ENCODE measurements at regions not wholly inside any gene's neighbourhood (a gene's known extent, or its start where the extent isn't known, plus 50 kb on each side); places are given as distances from the start of the nearest gene placed in this dataset.
"Not testable (repeated sequence)": the region's sequence is repeated elsewhere in the genome, so short reads cannot be mapped to it uniquely, and the experiment has no call there.

DNA sequence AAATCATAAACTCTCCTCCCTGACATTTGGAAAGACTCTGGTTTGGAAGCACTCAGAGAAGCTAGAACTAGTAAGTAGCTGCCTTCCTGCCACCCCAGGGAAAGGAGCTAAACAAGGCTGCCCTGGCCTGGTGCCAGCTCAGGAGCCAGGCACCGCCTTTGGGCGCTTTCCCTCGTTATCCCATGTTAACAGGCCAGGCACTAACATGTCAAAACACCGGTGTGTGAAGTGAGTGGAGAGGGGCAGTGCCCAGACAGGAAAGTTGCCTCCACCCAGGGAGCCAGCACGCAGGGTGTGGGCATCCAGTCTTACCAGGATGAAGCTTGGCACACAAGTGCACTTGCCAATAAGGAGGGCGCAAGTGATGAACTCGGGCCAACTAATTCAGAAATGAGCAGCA lies 346.8 kb downstream of the RRAGC start:
- H3K9me3 Mint-ChIP-seq, result no peaks in the 10 kb centered on the region
- no peak overlapping the region for H3K4me3 Mint-ChIP-seq
- POLR2A ChIA-PET, result no interaction called here
- H3K27me3 Mint-ChIP-seq, result peaks cover 34% of the 10 kb centered on the region
- no peaks in the 10 kb centered on the region for H3K36me3 Mint-ChIP-seq
- H3K27ac Mint-ChIP-seq, result no peak overlapping the region
- H3K4me1 Mint-ChIP-seq, result no peaks in the 10 kb centered on the region
- DNase-seq, result no peak
- no peak for ATAC-seq (ENCODE audit: low read depth)

DNA sequence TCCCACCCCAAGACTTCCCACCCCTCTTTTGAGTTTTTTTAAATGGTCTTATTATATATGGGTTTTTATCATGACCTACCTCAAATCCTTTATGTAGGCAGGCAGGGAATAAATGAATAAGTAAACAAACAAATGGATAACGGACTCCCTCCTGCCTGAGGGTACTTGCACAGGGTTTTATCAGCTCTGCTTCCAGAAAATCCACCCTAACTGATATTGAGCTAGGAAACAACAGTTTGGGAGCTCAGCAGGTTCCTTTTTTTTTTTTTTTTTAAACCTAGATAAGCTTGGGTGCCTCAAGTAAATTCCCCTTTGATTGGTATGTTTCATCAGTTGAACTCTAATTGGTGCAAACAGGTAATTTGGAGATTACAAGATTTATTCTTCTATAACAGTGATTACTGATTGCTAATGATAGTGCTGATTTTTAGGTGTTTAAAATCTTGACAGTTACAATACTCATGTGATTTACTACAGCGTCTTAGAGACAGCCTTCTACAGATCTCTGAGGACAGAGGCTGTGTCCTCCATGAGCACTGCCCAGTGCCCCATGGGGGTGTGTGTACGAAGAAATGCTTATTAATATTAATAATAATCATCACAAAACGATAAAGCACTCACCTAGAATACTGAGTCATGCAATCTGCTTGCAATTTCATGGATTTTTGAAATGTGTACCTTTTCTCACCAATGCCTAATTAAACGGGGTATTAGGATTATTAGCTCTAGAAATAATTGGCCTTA lies 347.4 kb downstream of the RRAGC start:
- Mint-ChIP-seq H3K4me1 (no peaks in the 10 kb centered on the region), H3K27ac (no peak overlapping the region), H3K4me3 (no peak overlapping the region), H3K27me3 (peaks cover 40% of the 10 kb centered on the region), H3K36me3 (no peaks in the 10 kb centered on the region), H3K9me3 (no peaks in the 10 kb centered on the region)
- POLR2A ChIA-PET, result no interaction called here
- no peak for ATAC-seq (ENCODE audit: low read depth)
- DNase-seq, result no peak

DNA sequence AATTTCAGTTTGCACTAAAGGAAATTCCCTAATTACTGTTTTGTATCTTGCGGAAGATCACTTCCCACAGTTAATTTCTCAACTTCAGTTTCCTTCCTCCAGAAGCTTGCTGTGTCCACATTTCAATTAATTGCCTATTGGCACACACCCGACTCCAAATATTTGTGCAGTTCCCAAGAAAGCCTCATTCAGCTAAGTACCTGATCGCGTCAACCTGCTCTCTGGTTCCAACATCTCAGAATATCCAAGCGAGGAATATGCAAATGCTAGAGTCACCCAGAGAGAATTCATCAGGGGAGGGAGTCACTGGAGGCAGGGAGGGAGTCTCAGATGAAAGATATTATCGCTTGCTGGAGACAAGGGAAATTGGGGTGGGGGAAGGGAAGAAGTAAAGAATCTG lies 351.3 kb downstream of the RRAGC start:
- no peak for DNase-seq
- POLR2A ChIA-PET, result no interaction called here
- Mint-ChIP-seq H3K9me3 (no peaks in the 10 kb centered on the region), H3K36me3 (no peaks in the 10 kb centered on the region), H3K27ac (no peak overlapping the region), H3K27me3 (peaks cover 58% of the 10 kb centered on the region), H3K4me3 (no peak overlapping the region), H3K4me1 (peaks cover 2% of the 10 kb centered on the region)
- no peak for ATAC-seq (ENCODE audit: low read depth)

DNA sequence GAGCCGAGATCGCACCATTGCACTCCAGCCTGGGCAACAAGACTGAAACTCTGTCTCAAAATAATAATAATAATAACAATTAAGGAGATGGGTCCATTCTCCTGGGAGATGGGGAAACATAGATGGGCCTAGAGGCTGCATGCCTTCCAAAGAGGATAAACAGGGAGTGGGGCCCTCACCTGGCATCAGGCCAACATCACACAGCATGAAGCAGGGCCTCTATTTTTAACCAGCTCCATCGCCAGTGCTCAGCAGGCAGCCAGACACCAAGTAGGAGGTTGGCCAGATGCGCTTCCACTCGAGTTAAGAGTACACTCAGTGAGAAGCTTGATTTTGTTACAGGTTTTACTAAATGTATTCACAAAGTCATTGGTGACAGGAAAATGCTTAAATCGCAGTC lies 352.0 kb downstream of the RRAGC start:
- Mint-ChIP-seq H3K27ac (no peak overlapping the region), H3K27me3 (peaks cover 59% of the 10 kb centered on the region), H3K4me1 (peaks cover 2% of the 10 kb centered on the region), H3K4me3 (no peak overlapping the region), H3K9me3 (no peaks in the 10 kb centered on the region), H3K36me3 (no peaks in the 10 kb centered on the region)
- POLR2A ChIA-PET, result no interaction called here
- no peak for DNase-seq
- ATAC-seq (ENCODE audit: low read depth), result no peak

DNA sequence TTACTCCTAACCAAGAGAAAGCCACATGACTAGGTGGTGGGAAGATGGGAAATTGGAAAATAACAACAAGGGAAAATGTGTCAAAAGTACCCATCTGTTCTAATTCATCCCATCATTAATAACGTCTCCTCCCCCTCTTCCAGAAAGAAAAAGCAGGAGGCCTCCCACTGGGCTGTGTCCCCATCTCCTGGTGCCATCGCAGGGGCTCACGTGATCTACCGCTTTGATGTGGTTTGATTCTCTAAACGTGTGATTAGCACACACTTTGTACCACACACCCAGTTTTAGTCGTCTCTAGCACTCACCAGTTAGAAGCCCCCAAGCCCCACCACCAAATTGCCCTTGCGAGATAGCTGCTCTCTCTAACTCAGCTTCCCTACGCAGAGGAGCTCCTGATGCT lies 353.6 kb downstream of the RRAGC start:
- H3K27me3 Mint-ChIP-seq, result peaks cover 64% of the 10 kb centered on the region
- POLR2A ChIA-PET, result no interaction called here
- H3K9me3 Mint-ChIP-seq, result no peaks in the 10 kb centered on the region
- no peaks in the 10 kb centered on the region for H3K36me3 Mint-ChIP-seq
- H3K27ac Mint-ChIP-seq, result no peak overlapping the region
- H3K4me1 Mint-ChIP-seq, result peaks cover 2% of the 10 kb centered on the region
- ATAC-seq (ENCODE audit: low read depth) (no peak), DNase-seq (no peak)
- no peak overlapping the region for H3K4me3 Mint-ChIP-seq

DNA sequence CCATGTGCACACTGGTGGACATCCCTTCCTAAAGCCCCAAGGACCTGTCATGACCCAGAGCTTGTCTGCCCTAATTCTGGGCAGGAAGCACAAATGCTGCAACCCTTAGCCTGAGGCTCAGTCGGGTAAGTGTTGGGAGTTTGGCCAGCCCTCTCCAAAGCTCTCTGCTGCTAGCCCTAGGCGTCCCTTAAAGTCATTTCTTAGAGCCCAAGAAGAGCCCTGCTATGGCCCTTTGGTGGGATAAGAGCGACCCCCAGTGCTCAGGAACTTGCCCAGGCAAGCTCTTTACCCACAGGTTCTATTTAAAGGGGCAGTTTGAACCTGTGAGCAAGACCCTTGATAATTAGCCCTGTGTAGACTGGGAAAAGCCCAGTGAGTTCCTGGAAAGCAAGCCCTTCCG lies 356.8 kb downstream of the RRAGC start:
- H3K27ac Mint-ChIP-seq, result no peak overlapping the region
- H3K27me3 Mint-ChIP-seq, result peaks cover 56% of the 10 kb centered on the region
- H3K9me3 Mint-ChIP-seq, result no peaks in the 10 kb centered on the region
- H3K4me3 Mint-ChIP-seq, result no peak overlapping the region
- DNase-seq, result no peak
- H3K4me1 Mint-ChIP-seq, result peaks cover 14% of the 10 kb centered on the region
- ATAC-seq (ENCODE audit: low read depth), result no peak
- H3K36me3 Mint-ChIP-seq, result no peaks in the 10 kb centered on the region
- POLR2A ChIA-PET, result no interaction called here

DNA sequence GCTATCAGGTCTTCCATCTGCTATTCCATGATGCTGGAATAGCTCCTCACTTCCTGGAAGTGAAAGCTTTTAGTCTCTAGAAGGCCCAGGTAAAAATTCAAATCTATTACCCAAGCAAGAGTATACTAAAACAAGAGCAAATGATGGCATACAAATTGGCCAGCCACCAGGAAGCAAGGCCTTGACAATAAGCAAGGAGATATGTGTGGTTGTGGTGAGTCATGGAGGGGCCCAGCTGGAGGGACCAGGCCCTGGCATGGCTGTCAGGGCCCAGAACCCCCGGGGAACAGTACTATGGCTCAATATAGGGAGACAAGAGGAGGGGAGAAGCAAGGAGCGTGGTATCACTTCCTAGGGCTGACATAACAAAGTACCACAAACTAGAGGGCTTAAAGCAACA lies 358.7 kb downstream of the RRAGC start:
- Mint-ChIP-seq H3K4me3 (no peak overlapping the region), H3K36me3 (no peaks in the 10 kb centered on the region), H3K9me3 (no peaks in the 10 kb centered on the region), H3K27ac (no peak overlapping the region), H3K4me1 (peaks cover 14% of the 10 kb centered on the region), H3K27me3 (peaks cover 55% of the 10 kb centered on the region)
- ATAC-seq (ENCODE audit: low read depth) (no peak), DNase-seq (no peak)
- POLR2A ChIA-PET, result no interaction called here

DNA sequence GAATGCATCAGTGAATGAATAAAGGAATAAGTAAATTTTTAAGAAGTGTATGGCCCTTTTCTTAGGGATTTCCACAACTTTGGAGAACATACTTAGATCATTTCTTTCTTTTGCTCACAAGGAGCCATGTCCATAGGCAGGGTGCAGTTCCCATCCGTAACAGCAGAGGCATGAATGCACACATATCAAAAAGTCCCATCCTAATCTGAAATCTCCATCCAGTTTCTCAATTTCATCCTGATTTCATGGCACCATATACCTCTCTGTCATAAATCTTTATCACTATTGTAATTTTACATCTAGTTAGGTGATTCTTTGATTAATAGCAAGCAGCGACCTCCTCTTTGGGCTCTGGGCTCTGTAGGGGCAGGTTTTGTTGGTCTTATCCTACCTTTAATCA lies 359.2 kb downstream of the RRAGC start:
- no peak for ATAC-seq (ENCODE audit: low read depth)
- H3K4me1 Mint-ChIP-seq, result peaks cover 14% of the 10 kb centered on the region
- no peak overlapping the region for H3K27ac Mint-ChIP-seq

DNA sequence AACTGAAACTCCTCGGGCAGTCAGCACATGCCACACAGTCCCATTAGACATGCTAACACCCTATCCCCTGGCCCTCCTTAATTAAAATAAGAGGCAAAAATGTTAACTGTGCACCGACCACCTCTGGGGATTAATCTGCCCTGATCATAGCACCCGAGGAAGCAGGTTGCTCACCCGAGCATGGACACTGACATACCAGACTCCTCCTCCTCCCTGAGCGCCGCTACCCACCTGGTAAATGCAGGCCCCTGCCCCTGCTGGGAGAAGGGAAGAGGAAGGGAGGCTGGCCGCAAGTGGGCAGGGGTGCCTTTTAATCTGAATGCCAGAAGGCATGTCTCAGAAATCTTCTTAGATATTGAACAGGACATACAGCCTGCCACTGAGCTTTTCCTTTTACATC lies 360.9 kb downstream of the RRAGC start:
- peaks cover 14% of the 10 kb centered on the region for H3K4me1 Mint-ChIP-seq

More for the DNA sequence above, 359.2 kb downstream of the RRAGC start:
- Mint-ChIP-seq H3K36me3 (no peaks in the 10 kb centered on the region), H3K27me3 (peaks cover 53% of the 10 kb centered on the region), H3K4me3 (no peak overlapping the region), H3K9me3 (no peaks in the 10 kb centered on the region)
- POLR2A ChIA-PET, result no interaction called here
- DNase-seq, result no peak

DNA sequence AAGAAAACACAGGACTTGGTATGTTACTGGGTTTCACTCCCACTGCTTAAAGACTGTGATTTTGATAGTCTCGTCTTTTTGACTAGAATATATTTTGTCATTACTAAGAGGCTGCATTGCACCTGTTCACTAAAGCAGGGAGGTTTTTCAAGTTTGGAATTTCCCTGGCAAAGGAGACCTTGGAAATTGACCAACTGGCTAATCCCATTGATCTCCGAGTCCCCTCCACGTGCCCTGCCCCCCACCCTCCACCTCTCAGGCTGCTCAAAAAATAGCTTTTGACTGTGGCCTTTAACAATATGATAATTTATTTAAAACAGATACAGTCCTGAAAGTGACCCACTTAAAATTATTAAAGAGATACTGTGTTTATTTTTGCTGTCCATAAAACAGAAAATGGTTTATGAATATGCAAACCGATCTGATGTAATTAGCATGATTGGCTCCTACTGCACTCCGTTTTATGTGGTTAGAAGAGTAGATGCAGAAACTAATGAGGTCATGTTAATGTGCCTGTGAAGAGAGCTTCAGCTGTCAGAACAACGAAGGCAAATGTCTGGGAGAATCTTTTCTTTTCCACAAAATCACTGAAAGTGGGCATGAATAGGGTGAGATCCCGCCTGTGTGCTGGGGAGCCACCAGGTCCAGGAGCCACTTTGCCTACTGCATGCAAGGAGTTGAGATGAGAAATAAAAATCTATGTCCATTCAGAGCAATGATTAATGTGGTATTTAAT lies 361.5 kb downstream of the RRAGC start:
- peaks cover 43% of the 10 kb centered on the region for H3K27me3 Mint-ChIP-seq
- no peaks in the 10 kb centered on the region for H3K9me3 Mint-ChIP-seq
- ATAC-seq (ENCODE audit: low read depth) (no peak), DNase-seq (no peak)
- H3K4me1 Mint-ChIP-seq, result peaks cover 12% of the 10 kb centered on the region
- no peak overlapping the region for H3K4me3 Mint-ChIP-seq
- POLR2A ChIA-PET, result interaction anchor here (0.7 kb wide), 1 partner anchor 11 kb away, joined by 4 read pairs; no protein-coding TSS in a partner anchor
- H3K27ac Mint-ChIP-seq, result no peak overlapping the region
- H3K36me3 Mint-ChIP-seq, result no peaks in the 10 kb centered on the region

More for the DNA sequence above, 360.9 kb downstream of the RRAGC start:
- ATAC-seq (ENCODE audit: low read depth) (no peak), DNase-seq (no peak)
- Mint-ChIP-seq H3K4me3 (no peak overlapping the region), H3K27me3 (peaks cover 43% of the 10 kb centered on the region), H3K9me3 (no peaks in the 10 kb centered on the region), H3K27ac (no peak overlapping the region), H3K36me3 (no peaks in the 10 kb centered on the region)
- POLR2A ChIA-PET, result interaction anchor here (0.7 kb wide), 1 partner anchor 11 kb away, joined by 4 read pairs; no protein-coding TSS in a partner anchor

DNA sequence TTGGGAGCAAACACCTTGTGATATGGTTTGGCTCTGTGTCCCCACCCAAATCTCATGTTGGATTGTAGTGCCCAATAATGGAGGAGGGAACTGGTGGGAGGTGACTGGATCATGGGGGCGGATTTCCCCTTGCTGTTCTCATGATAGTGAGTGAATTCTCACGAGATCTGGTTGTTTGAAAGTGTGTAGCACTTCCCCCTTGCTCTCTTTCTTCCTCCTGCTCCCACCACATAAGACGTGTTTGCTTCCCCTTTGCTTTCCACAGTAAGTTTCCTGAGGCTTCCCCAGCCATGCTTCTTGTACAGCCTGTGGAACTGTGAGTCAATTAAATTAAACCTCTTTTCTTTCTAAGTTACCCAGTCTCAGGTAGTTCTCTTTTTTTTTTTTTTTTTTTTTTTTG lies 366.3 kb downstream of the RRAGC start:
- H3K27ac Mint-ChIP-seq; H3K4me3 Mint-ChIP-seq; ATAC-seq (ENCODE audit: low read depth); H3K9me3 Mint-ChIP-seq; POLR2A ChIA-PET; H3K4me1 Mint-ChIP-seq; H3K36me3 Mint-ChIP-seq; DNase-seq: not testable (repeated sequence)
- peaks cover 36% of the 10 kb centered on the region for H3K27me3 Mint-ChIP-seq

DNA sequence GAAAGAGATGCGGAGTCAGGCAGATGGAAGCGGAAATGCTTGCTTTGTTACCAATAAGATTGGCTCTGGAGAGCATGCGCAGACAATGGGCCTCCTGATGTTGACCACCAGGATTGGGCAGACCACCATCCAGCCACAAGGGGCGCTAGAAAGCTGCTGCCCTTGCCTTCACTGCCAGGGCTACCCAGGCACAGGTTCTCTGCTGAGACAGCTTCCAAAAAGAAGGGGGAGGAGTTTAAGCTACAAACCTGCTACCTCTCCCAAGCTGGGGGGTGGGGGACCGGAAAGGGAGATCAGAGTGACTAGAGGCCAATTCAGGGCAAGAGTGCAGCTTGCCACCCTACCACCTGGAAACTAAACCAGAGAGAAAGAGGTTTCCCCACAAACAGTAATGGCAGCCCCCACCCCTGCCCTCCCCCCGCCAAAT lies 369.7 kb downstream of the RRAGC start:
- H3K27me3 Mint-ChIP-seq, result peaks cover 31% of the 10 kb centered on the region
- peak; percentile 38 for DNase-seq
- no peak overlapping the region for H3K27ac Mint-ChIP-seq
- no peaks in the 10 kb centered on the region for H3K4me1 Mint-ChIP-seq
- no peaks in the 10 kb centered on the region for H3K9me3 Mint-ChIP-seq
- POLR2A ChIA-PET, result no interaction called here
- peak; percentile 42 for ATAC-seq (ENCODE audit: low read depth)
- H3K4me3 Mint-ChIP-seq, result no peak overlapping the region
- no peaks in the 10 kb centered on the region for H3K36me3 Mint-ChIP-seq

DNA sequence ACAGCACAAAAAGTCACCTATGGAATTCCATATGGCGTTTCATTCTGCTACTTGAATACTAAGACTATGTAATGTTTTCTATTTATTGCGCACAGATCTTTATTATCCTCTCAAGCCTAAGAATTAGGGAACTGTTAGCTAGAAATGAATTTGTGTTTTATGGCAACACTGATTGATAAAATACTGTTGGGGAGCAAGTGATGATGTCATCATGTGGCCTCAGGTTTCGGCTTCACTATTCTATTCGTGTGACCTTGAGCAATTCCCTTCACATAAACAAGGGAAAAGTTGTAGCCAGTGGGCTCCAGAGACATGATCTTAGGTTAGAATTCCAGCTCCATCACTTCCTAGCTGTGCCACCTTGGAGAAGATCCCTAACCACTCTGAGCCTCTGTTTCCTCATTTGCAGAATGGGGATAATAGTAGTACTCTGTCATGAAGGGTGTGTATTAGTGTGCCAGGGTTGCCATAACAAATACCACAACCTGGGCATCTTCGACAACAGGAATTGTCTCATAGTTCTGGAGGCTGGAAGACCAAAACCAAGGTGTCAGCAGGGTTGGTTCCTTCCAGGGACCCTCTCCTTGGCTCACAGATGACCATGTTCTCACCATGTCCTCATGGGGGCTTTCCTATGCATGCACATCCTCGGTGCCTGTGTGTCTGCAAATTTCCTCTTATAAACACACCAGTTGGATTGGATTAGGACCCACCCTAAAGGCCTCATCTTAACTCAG lies 371.2 kb downstream of the RRAGC start:
- Mint-ChIP-seq H3K36me3 (no peaks in the 10 kb centered on the region), H3K4me1 (peaks cover 1% of the 10 kb centered on the region), H3K9me3 (no peaks in the 10 kb centered on the region), H3K27ac (no peak overlapping the region), H3K4me3 (no peak overlapping the region), H3K27me3 (peaks cover 36% of the 10 kb centered on the region)
- DNase-seq (no peak), ATAC-seq (ENCODE audit: low read depth) (no peak)
- POLR2A ChIA-PET, result no interaction called here

All from activated naive CD8-positive, alpha-beta T cell treated with anti-CD3 and anti-CD28 coated beads, Interleukin-2, amount 10 ng/mL, durations not matched to agents 7 days and 5 days (primary cell).